ENCODE measurements at regions not wholly inside any gene's neighbourhood (a gene's known extent, or its start where the extent isn't known, plus 50 kb on each side); places are given as distances from the start of the nearest gene placed in this dataset.

- peak overlapping the region; percentile 70 for H3K27ac ChIP-seq
- no peaks in the 10 kb centered on the region for H3K9me3 ChIP-seq (ENCODE audit: severe bottlenecking)
- peak; percentile 19 for DNase-seq
Measured at GRCh38 chr5:124920909-124921666, 174.6 kb upstream of the ZNF608 start.

GRCh38 chr5:124921694-124922093 lies 175.3 kb upstream of the ZNF608 start:
- no peak for DNase-seq
- Histone ChIP-seq H3K36me3 (no peaks in the 10 kb centered on the region), H3K4me3 (ENCODE audit: low read depth, low read length) (no peak overlapping the region), H3K27ac (peak overlapping the region; percentile 70), H3K9me3 (ENCODE audit: severe bottlenecking) (no peaks in the 10 kb centered on the region), H3K27me3 (ENCODE audit: insufficient read depth, low read depth, severe bottlenecking) (no peaks in the 10 kb centered on the region)
- TF ChIP-seq CTCF (IDR thresholded peaks at IDR 0.05; ENCODE audit: low read depth, low read length), result no peak

More at GRCh38 chr5:124920909-124921666, 174.6 kb upstream of the ZNF608 start:
- H3K4me3 ChIP-seq (ENCODE audit: low read depth, low read length), result no peak overlapping the region
- H3K36me3 ChIP-seq, result no peaks in the 10 kb centered on the region
- no peaks in the 10 kb centered on the region for H3K27me3 ChIP-seq (ENCODE audit: insufficient read depth, low read depth, severe bottlenecking)
- no peak for TF ChIP-seq CTCF (IDR thresholded peaks at IDR 0.05; ENCODE audit: low read depth, low read length)

DNA sequence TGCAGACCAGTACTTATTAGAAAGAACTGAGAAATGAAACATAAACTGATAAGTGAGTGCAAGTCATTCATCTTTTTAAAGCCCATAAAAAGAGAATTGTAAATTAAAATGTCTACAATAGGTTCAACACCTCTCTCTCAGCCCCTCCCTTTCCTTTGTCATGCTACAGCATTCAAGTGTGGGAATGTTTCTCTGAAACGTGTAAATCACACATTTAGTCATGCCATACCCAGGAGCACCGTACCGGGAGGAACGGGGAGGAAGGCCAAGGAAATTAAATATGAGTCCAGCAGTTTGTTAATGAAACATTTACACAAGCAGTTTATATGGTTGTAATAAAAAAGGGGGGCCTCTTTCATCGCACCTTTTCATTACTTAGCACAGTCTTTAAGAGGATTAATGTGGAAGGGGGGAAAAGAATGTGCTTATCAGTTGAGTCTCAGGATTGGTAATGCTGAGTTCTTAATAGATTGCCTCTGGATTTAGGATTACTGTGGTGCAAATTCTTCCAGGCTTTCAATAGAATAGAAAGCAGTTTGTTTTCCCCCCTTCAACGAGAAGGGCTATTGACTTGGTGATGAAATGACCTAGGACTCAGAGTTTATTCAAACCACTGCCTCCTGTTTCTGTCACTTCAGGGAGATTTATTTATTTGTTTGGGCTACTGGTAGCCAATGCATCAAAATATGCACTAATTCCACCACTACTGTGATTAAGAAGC lies 176.0 kb upstream of the ZNF608 start:
- DNase-seq, result peak; percentile 17
- no peak overlapping the region for H3K4me3 ChIP-seq (ENCODE audit: low read depth, low read length)
- no peaks in the 10 kb centered on the region for H3K36me3 ChIP-seq
- TF ChIP-seq CTCF (IDR thresholded peaks at IDR 0.05; ENCODE audit: low read depth, low read length), result no peak
- peak overlapping the region; percentile 70 for H3K27ac ChIP-seq
- H3K9me3 ChIP-seq (ENCODE audit: severe bottlenecking), result no peaks in the 10 kb centered on the region
- H3K27me3 ChIP-seq (ENCODE audit: insufficient read depth, low read depth, severe bottlenecking), result no peaks in the 10 kb centered on the region

- Histone ChIP-seq H3K27me3 (ENCODE audit: insufficient read depth, low read depth, severe bottlenecking) (no peaks in the 10 kb centered on the region), H3K9me3 (ENCODE audit: severe bottlenecking) (no peaks in the 10 kb centered on the region), H3K27ac (peak overlapping the region; percentile 67), H3K4me3 (ENCODE audit: low read depth, low read length) (no peak overlapping the region), H3K36me3 (no peaks in the 10 kb centered on the region)
- no peak for DNase-seq
- no peak for TF ChIP-seq CTCF (IDR thresholded peaks at IDR 0.05; ENCODE audit: low read depth, low read length)
Measured at GRCh38 chr5:124923131-124923530, 176.7 kb upstream of the ZNF608 start.

DNA sequence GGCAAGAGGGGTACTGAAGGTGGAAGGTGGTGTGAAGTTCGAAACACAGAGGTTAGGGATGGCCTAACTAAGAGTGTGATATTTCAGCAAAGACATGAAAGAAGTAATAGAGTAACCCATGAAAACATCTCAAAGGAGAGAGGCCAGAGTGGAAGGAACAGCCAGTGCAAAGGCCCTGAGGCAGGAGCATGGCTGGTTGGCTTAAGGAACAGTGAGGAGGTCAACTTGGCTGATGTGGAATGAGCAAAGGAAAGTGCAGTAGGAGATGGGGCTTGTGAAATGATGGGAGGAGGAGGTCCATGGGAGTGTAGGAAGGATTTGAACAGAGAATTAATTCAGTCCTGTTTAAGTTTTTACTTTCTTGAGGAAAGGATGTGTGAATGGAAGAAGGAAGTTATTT lies 178.3 kb upstream of the ZNF608 start:
- Histone ChIP-seq H3K27ac (no peak overlapping the region), H3K36me3 (no peaks in the 10 kb centered on the region), H3K4me3 (ENCODE audit: low read depth, low read length) (no peak overlapping the region), H3K27me3 (ENCODE audit: insufficient read depth, low read depth, severe bottlenecking) (no peaks in the 10 kb centered on the region), H3K9me3 (ENCODE audit: severe bottlenecking) (no peaks in the 10 kb centered on the region)
- no peak for TF ChIP-seq CTCF (IDR thresholded peaks at IDR 0.05; ENCODE audit: low read depth, low read length)
- DNase-seq, result no peak

Data from WERI-Rb-1 (cell line).